GM23338 (cell line): ENCODE measurements at regions not wholly inside any gene's neighbourhood (a gene's known extent, or its start where the extent isn't known, plus 50 kb on each side); places are given as distances from the start of the nearest gene placed in this dataset.

Source experiments
- ATAC-seq: fragments of 200-7000 bp; cut with Tn5 transposase; 3 replicates; pipeline ENCODE4 v1.9.1; 2020
- DNase-seq: peaks from one replicate; pipeline ENCODE4 v3.0.0-alpha.2; 2015; ENCODE audit warnings: low spot score
- H2AFZ ChIP-seq: fragments of 200-600 bp; sonication (generic); 2 replicates; pipeline ENCODE4 v1.8.0; 2016; ENCODE audit warnings: antibody characterized with exemption, mild to moderate bottlenecking, moderate library complexity
- H3F3A ChIP-seq: fragments of 200-600 bp; sonication (generic); replicated peaks from 2 replicates; pipeline ENCODE4 v1.8.0; 2017; ENCODE audit warnings: antibody characterized with exemption, mixed run types, low read depth
- H3K27ac ChIP-seq: fragments of 200-600 bp; sonication (generic); 2 replicates; pipeline ENCODE4 v1.6.1; 2016; ENCODE audit warnings: low read depth
- H3K27me3 ChIP-seq: fragments of 200-600 bp; sonication (generic); 2 replicates; pipeline ENCODE4 v1.8.0; 2016; ENCODE audit warnings: mild to moderate bottlenecking, mixed run types, moderate library complexity; ENCODE audit not compliant: insufficient read depth
- H3K36me3 ChIP-seq: fragments of 200-600 bp; sonication (generic); 2 replicates; pipeline ENCODE4 v1.8.0; 2016; ENCODE audit warnings: mild to moderate bottlenecking; ENCODE audit not compliant: insufficient read depth
- H3K4me1 ChIP-seq: fragments of 200-600 bp; sonication (generic); 2 replicates; pipeline ENCODE4 v1.8.0; 2016; ENCODE audit warnings: mild to moderate bottlenecking, moderate library complexity; ENCODE audit not compliant: insufficient read depth
- H3K4me2 ChIP-seq: fragments of 200-600 bp; sonication (generic); 2 replicates; pipeline ENCODE4 v1.7.1; 2017; ENCODE audit warnings: mixed run types
- H3K4me3 ChIP-seq: fragments of 200-600 bp; sonication (generic); 2 replicates; pipeline ENCODE4 v1.6.1; 2016; ENCODE audit warnings: mixed run types
- H3K79me2 ChIP-seq: fragments of 200-600 bp; sonication (generic); replicated peaks from 2 replicates; pipeline ENCODE4 v1.8.0; 2017; ENCODE audit warnings: mild to moderate bottlenecking; ENCODE audit not compliant: insufficient read depth
- H3K9me2 ChIP-seq: fragments of 200-600 bp; sonication (generic); 2 replicates; pipeline ENCODE4 v1.8.0; 2017; ENCODE audit not compliant: insufficient read depth
- H4K20me1 ChIP-seq: fragments of 200-600 bp; sonication (generic); replicated peaks from 2 replicates; pipeline ENCODE4 v1.8.0; 2017; ENCODE audit warnings: mild to moderate bottlenecking; ENCODE audit not compliant: insufficient read depth
- H3K27ac Mint-ChIP-seq: 2 replicates; pipeline ENCODE4 v1.8.0; 2020; ENCODE audit warnings: inconsistent platforms, mild to moderate bottlenecking, moderate library complexity, mixed read lengths
- H3K27me3 Mint-ChIP-seq: 3 replicates; pipeline ENCODE4 v1.8.0; 2022; ENCODE audit warnings: low read depth, mild to moderate bottlenecking, moderate library complexity, mixed read lengths, inconsistent platforms; ENCODE audit not compliant: insufficient read depth, poor library complexity
- H3K36me3 Mint-ChIP-seq: 3 replicates; pipeline ENCODE4 v1.8.0; 2021; ENCODE audit warnings: low read depth, mild to moderate bottlenecking, inconsistent platforms, moderate library complexity, mixed read lengths
- H3K4me1 Mint-ChIP-seq: 3 replicates; pipeline ENCODE4 v1.8.0; 2020; ENCODE audit warnings: mild to moderate bottlenecking, inconsistent platforms, mixed read lengths
- H3K4me3 Mint-ChIP-seq: 3 replicates; pipeline ENCODE4 v1.8.0; 2021; ENCODE audit warnings: moderate library complexity, mild to moderate bottlenecking, inconsistent platforms, mixed read lengths
- H3K9me3 Mint-ChIP-seq: 3 replicates; pipeline ENCODE4 v1.8.0; 2020; ENCODE audit warnings: moderate library complexity, mild to moderate bottlenecking, inconsistent platforms, mixed read lengths
- REST ChIP-seq: IDR thresholded peaks from one replicate; pipeline ENCODE4 v1.6.1; 2018; ENCODE audit warnings: antibody characterized with exemption; ENCODE audit not compliant: unreplicated experiment
- ZNF462 ChIP-seq: fragments of 250-450 bp; sonication (Bioruptor Pico); IDR thresholded peaks from 2 replicates; pipeline ENCODE4 v1.5.0; 2020; ENCODE audit warnings: mild to moderate bottlenecking, moderate library complexity
- TF ChIP-seq, protein P1 (sequence below): IDR thresholded peaks from 2 replicates; pipeline ENCODE4 v1.6.1; 2016; ENCODE audit warnings: antibody characterized with exemption
- TF ChIP-seq, protein P2 (sequence below), 2 experiments: fragments of 200-600 bp in 1 of 2; sonication (generic) in 1 of 2; conservative IDR thresholded peaks; 2 replicates each; pipeline versions ENCODE4 v1.5.1 to v1.6.1; 2016 to 2017; ENCODE audit warnings: antibody characterized with exemption in 2 of 2, low read depth in 2 of 2, mild to moderate bottlenecking in 2 of 2, moderate library complexity in 1 of 2

DNA sequence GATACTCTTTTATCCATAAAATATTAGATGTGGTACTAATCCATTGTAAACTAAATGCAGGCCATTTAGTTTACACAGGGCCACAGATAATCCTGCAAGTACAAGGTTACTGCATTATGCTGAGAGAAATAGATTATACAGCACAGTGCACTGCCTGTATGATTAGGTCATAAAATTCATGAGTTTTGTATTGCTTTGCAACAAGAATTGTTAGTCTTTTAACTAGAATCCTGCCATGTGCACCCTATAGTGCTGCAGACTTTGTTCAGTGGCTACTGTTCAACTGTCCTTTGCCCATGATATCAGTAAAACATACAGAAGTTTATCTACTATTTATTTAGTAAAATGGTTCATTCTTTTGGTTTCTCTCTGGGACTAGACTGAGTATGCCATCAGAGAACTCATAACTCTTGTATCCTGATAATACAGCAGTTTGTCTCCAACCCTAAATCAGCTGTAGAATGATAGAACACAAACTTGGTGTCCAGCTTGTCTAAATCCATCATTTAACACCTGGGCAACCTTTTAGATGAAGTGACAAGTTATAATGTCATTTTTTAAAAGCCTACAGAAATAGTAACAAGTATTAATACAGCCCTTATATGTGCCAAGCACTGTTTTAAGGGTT lies 291.2 kb downstream of the TMEM167A start:
- ATAC-seq: no peak
- H3K36me3 ChIP-seq: no peaks in the 10 kb centered on the region
- peaks cover 9% of the 10 kb centered on the region; the same call in 1 of the 2 replicates for H3K9me2 ChIP-seq
- H3F3A ChIP-seq: no peaks in the 10 kb centered on the region
- Mint-ChIP-seq H3K36me3 (no peaks in the 10 kb centered on the region), H3K27ac (no peak overlapping the region), H3K27me3 (no peaks in the 10 kb centered on the region), H3K4me1 (peaks cover 6% of the 10 kb centered on the region; the same call in 2 of the 3 replicates), H3K9me3 (no peaks in the 10 kb centered on the region), H3K4me3 (no peak overlapping the region)
- H3K4me1 ChIP-seq: peaks cover 5% of the 10 kb centered on the region; the same call in 1 of the 2 replicates
- no peaks in the 10 kb centered on the region for H3K27me3 ChIP-seq
- no peak overlapping the region for H3K4me3 ChIP-seq
- H3K79me2 ChIP-seq: no peaks in the 10 kb centered on the region
- no peak for DNase-seq
- no peak for TF ChIP-seq REST
- TF ChIP-seq, protein P1, sequence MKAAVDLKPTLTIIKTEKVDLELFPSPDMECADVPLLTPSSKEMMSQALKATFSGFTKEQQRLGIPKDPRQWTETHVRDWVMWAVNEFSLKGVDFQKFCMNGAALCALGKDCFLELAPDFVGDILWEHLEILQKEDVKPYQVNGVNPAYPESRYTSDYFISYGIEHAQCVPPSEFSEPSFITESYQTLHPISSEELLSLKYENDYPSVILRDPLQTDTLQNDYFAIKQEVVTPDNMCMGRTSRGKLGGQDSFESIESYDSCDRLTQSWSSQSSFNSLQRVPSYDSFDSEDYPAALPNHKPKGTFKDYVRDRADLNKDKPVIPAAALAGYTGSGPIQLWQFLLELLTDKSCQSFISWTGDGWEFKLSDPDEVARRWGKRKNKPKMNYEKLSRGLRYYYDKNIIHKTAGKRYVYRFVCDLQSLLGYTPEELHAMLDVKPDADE: no peak
- TF ChIP-seq, protein P2, sequence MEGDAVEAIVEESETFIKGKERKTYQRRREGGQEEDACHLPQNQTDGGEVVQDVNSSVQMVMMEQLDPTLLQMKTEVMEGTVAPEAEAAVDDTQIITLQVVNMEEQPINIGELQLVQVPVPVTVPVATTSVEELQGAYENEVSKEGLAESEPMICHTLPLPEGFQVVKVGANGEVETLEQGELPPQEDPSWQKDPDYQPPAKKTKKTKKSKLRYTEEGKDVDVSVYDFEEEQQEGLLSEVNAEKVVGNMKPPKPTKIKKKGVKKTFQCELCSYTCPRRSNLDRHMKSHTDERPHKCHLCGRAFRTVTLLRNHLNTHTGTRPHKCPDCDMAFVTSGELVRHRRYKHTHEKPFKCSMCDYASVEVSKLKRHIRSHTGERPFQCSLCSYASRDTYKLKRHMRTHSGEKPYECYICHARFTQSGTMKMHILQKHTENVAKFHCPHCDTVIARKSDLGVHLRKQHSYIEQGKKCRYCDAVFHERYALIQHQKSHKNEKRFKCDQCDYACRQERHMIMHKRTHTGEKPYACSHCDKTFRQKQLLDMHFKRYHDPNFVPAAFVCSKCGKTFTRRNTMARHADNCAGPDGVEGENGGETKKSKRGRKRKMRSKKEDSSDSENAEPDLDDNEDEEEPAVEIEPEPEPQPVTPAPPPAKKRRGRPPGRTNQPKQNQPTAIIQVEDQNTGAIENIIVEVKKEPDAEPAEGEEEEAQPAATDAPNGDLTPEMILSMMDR (conservative IDR thresholded peaks at IDR 0.05; ENCODE audit: low read depth in 2 of 2): no peak
- TF ChIP-seq ZNF462 (CRISPR knock-in tag): no peak
- no peak overlapping the region for H3K4me2 ChIP-seq
- H4K20me1 ChIP-seq: no peaks in the 10 kb centered on the region
- no peak overlapping the region for H2AFZ ChIP-seq
- no peak overlapping the region for H3K27ac ChIP-seq
